SK-N-SH treated with all-trans-retinoic acid at 6 μM for 48 hours (cell line): ENCODE measurements at regions not wholly inside any gene's neighbourhood (a gene's known extent, or its start where the extent isn't known, plus 50 kb on each side); places are given as distances from the start of the nearest gene placed in this dataset.

Experiments used
- ARNTL ChIP-seq: fragments of 450-650 bp; formaldehyde crosslinking; IDR thresholded peaks from 2 replicates; pipeline ENCODE4 v1.5.0; 2020; ENCODE audit warnings: low read depth, mild to moderate bottlenecking, moderate library complexity, borderline replicate concordance
- GLIS3 ChIP-seq: fragments of 250-450 bp; sonication (Bioruptor Pico); IDR thresholded peaks from 2 replicates; pipeline ENCODE4 v1.5.0; 2020; ENCODE audit warnings: mild to moderate bottlenecking, moderate library complexity
- OSR1 ChIP-seq: fragments of 250-450 bp; sonication (Bioruptor Pico); IDR thresholded peaks from 2 replicates; pipeline ENCODE4 v1.8.0; 2022; ENCODE audit warnings: moderate library complexity, mild to moderate bottlenecking, inconsistent platforms
- POU6F1 ChIP-seq: fragments of 250-450 bp; sonication (Bioruptor Pico); IDR thresholded peaks from 2 replicates; pipeline ENCODE4 v1.8.0; 2021; ENCODE audit warnings: low read depth, mild to moderate bottlenecking, moderate library complexity, borderline replicate concordance
- SNAI2 ChIP-seq: fragments of 250-450 bp; sonication (Bioruptor Pico); IDR thresholded peaks from 2 replicates; pipeline ENCODE4 v1.5.0; 2020; ENCODE audit warnings: mild to moderate bottlenecking, moderate library complexity
- TCF4 ChIP-seq: fragments of 250-450 bp; sonication (Bioruptor Pico); IDR thresholded peaks from 2 replicates; pipeline ENCODE4 v1.8.0; 2021; ENCODE audit warnings: mild to moderate bottlenecking, moderate library complexity, borderline replicate concordance
- TSHZ2 ChIP-seq: fragments of 250-450 bp; sonication (Bioruptor Pico); IDR thresholded peaks from 2 replicates; pipeline ENCODE4 v1.5.0; 2020; ENCODE audit warnings: mild to moderate bottlenecking, moderate library complexity
- ZFP3 ChIP-seq: fragments of 250-450 bp; sonication (Bioruptor Pico); IDR thresholded peaks from 2 replicates; pipeline ENCODE4 v1.5.0; 2020; ENCODE audit warnings: mild to moderate bottlenecking, moderate library complexity
- ZFP30 ChIP-seq: fragments of 450-650 bp; formaldehyde crosslinking; IDR thresholded peaks from 2 replicates; pipeline ENCODE4 v1.5.0; 2022; ENCODE audit warnings: mild to moderate bottlenecking, moderate library complexity
- ZNF565 ChIP-seq: fragments of 450-650 bp; formaldehyde crosslinking; conservative IDR thresholded peaks from 2 replicates; pipeline ENCODE4 v1.5.0; 2020; ENCODE audit warnings: low read depth, mild to moderate bottlenecking, moderate library complexity
- TF ChIP-seq, protein P1 (sequence below): fragments of 250-450 bp; sonication (Bioruptor Pico); IDR thresholded peaks from 2 replicates; pipeline ENCODE4 v1.5.1; 2020; ENCODE audit warnings: low read depth, mild to moderate bottlenecking, moderate library complexity
- TF ChIP-seq, protein P2 (sequence below): fragments of 250-450 bp; sonication (Bioruptor Pico); IDR thresholded peaks from 2 replicates; pipeline ENCODE4 v1.5.1; 2021; ENCODE audit warnings: mild to moderate bottlenecking, moderate library complexity

- TF ChIP-seq GLIS3 (CRISPR knock-in tag), result no peak
- TF ChIP-seq, protein P1, sequence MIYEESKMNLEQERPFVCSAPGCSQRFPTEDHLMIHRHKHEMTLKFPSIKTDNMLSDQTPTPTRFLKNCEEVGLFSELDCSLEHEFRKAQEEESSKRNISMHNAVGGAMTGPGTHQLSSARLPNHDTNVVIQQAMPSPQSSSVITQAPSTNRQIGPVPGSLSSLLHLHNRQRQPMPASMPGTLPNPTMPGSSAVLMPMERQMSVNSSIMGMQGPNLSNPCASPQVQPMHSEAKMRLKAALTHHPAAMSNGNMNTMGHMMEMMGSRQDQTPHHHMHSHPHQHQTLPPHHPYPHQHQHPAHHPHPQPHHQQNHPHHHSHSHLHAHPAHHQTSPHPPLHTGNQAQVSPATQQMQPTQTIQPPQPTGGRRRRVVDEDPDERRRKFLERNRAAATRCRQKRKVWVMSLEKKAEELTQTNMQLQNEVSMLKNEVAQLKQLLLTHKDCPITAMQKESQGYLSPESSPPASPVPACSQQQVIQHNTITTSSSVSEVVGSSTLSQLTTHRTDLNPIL (CRISPR knock-in tag), result no peak
- TF ChIP-seq SNAI2 (CRISPR knock-in tag), result no peak
- no peak for TF ChIP-seq OSR1
- no peak for TF ChIP-seq TSHZ2 (CRISPR knock-in tag)
- TF ChIP-seq POU6F1 (CRISPR knock-in tag), result no peak
- TF ChIP-seq ZNF565 (CRISPR knock-in tag), result no peak
- TF ChIP-seq, protein P2, sequence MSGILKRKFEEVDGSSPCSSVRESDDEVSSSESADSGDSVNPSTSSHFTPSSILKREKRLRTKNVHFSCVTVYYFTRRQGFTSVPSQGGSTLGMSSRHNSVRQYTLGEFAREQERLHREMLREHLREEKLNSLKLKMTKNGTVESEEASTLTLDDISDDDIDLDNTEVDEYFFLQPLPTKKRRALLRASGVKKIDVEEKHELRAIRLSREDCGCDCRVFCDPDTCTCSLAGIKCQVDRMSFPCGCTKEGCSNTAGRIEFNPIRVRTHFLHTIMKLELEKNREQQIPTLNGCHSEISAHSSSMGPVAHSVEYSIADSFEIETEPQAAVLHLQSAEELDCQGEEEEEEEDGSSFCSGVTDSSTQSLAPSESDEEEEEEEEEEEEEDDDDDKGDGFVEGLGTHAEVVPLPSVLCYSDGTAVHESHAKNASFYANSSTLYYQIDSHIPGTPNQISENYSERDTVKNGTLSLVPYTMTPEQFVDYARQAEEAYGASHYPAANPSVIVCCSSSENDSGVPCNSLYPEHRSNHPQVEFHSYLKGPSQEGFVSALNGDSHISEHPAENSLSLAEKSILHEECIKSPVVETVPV (CRISPR knock-in tag), result no peak
- no peak for TF ChIP-seq ZFP30 (CRISPR knock-in tag)
- no peak for TF ChIP-seq TCF4
- TF ChIP-seq ARNTL (CRISPR knock-in tag), result no peak
- TF ChIP-seq ZFP3 (CRISPR knock-in tag), result no peak
These were observed 119.4 kb upstream of the ACO1 start for GRCh38 chr9:32265037-32265436.
